MM.1S (cell line): ENCODE measurements at regions not wholly inside any gene's neighbourhood (a gene's known extent, or its start where the extent isn't known, plus 50 kb on each side); places are given as distances from the start of the nearest gene placed in this dataset.

Experiments used
- DNase-seq: peaks from one replicate; pipeline ENCODE4 v3.0.0-alpha.2; 2015
- H2AFZ ChIP-seq: fragments of 300-600 bp; sonication (generic); 2 replicates; pipeline ENCODE4 v1.6.0; 2016; ENCODE audit warnings: antibody characterized with exemption, low read length
- H3F3A ChIP-seq: fragments of 300-600 bp; sonication (generic); 2 replicates; pipeline ENCODE4 v1.6.1; 2016; ENCODE audit warnings: mild to moderate bottlenecking, antibody characterized with exemption, low read length, moderate library complexity, mixed read lengths; ENCODE audit not compliant: insufficient read depth
- H3K27ac ChIP-seq: fragments of 300-600 bp; sonication (generic); 2 replicates; pipeline ENCODE4 v1.5.1; 2016; ENCODE audit warnings: mild to moderate bottlenecking, low read length
- H3K27me3 ChIP-seq: fragments of 300-600 bp; sonication (generic); replicated peaks from 2 replicates; pipeline ENCODE4 v1.6.0; 2016; ENCODE audit warnings: low read length; ENCODE audit not compliant: insufficient read depth
- H3K36me3 ChIP-seq: fragments of 300-600 bp; sonication (generic); replicated peaks from 2 replicates; pipeline ENCODE4 v1.6.1; 2016; ENCODE audit warnings: mild to moderate bottlenecking, low read length, mixed read lengths; ENCODE audit not compliant: insufficient read depth
- H3K4me1 ChIP-seq: fragments of 300-600 bp; sonication (generic); 2 replicates; pipeline ENCODE4 v1.6.1; 2016; ENCODE audit warnings: low read length, mixed read lengths
- H3K4me2 ChIP-seq: fragments of 300-600 bp; sonication (generic); 2 replicates; pipeline ENCODE4 v1.6.0; 2016; ENCODE audit warnings: low read depth, low read length
- H3K4me3 ChIP-seq: fragments of 300-600 bp; sonication (generic); 2 replicates; pipeline ENCODE4 v1.5.1; 2016; ENCODE audit warnings: low read length, mixed read lengths
- H3K79me2 ChIP-seq: fragments of 300-600 bp; sonication (generic); 2 replicates; pipeline ENCODE4 v1.6.1; 2016; ENCODE audit warnings: mixed run types, low read length, mixed read lengths
- H3K9ac ChIP-seq: fragments of 300-600 bp; sonication (generic); 2 replicates; pipeline ENCODE4 v1.6.1; 2016; ENCODE audit warnings: low read length, mixed read lengths
- H3K9me2 ChIP-seq: fragments of 300-600 bp; sonication (generic); replicated peaks from 2 replicates; pipeline ENCODE4 v1.6.1; 2016; ENCODE audit warnings: mild to moderate bottlenecking, low read length, mixed read lengths; ENCODE audit not compliant: insufficient read depth
- H3K9me3 ChIP-seq: fragments of 300-600 bp; sonication (generic); replicated peaks from 2 replicates; pipeline ENCODE4 v1.6.1; 2016; ENCODE audit warnings: mild to moderate bottlenecking, low read length, mixed read lengths; ENCODE audit not compliant: insufficient read depth
- H4K20me1 ChIP-seq: fragments of 300-600 bp; sonication (generic); 2 replicates; pipeline ENCODE4 v1.6.1; 2016; ENCODE audit warnings: mild to moderate bottlenecking, low read length, moderate library complexity, mixed read lengths; ENCODE audit not compliant: insufficient read depth
- EZH2 ChIP-seq: fragments of 300-600 bp; sonication (generic); optimal IDR thresholded peaks from 2 replicates; pipeline ENCODE3; 2017; ENCODE audit warnings: low read depth, mild to moderate bottlenecking, antibody characterized with exemption, low read length, mixed read lengths
- EZH2phosphoT487 ChIP-seq: fragments of 300-600 bp; sonication (generic); IDR thresholded peaks from 2 replicates; pipeline ENCODE4 v1.6.1; 2018; ENCODE audit warnings: antibody characterized with exemption, low read length
- TF ChIP-seq, protein P1 (sequence below): fragments of 300-600 bp; sonication (generic); IDR thresholded peaks from 2 replicates; pipeline ENCODE4 v1.5.1; 2016; ENCODE audit warnings: antibody characterized with exemption, low read length, mixed read lengths

DNA sequence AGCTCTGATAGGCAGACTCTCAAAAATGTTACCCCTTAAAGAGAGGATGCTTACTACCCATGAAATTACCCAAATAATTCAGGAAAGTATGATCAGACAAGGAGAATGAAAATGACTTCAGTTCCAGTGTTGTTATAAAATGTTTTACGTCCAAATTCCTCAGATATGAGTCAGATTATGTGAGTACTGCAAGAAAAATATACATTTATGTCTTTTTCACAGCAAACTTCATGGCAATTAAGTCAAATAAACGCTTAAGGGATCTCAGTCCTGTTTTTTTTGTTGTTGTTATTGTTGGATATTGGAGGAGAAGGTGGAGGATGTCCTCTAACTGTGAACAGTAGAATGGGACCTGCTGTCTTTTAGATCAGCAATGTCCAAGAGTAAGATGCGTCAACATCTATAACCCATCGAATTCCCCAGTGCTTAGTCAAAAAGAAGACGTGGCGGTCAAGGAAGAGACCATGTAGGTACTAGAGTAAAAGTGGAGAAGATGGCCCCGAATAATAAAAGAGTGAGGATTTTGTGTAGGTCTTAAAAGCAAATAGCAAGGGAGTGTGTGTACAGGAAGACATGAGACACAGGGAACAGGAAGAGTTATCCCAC lies 215.4 kb upstream of the IRS2 start:
- Histone ChIP-seq H3K36me3 (no peaks in the 10 kb centered on the region), H3K79me2 (no peaks in the 10 kb centered on the region), H3K4me1 (no peaks in the 10 kb centered on the region), H3K27me3 (no peaks in the 10 kb centered on the region), H2AFZ (no peak overlapping the region), H3K4me2 (no peak overlapping the region), H3K4me3 (no peak overlapping the region), H3F3A (no peaks in the 10 kb centered on the region), H3K27ac (no peak overlapping the region), H3K9me3 (no peaks in the 10 kb centered on the region), H3K9ac (no peak overlapping the region), H4K20me1 (no peaks in the 10 kb centered on the region), H3K9me2 (no peaks in the 10 kb centered on the region)
- TF ChIP-seq EZH2phosphoT487 (no peak), EZH2 (no peak)
- TF ChIP-seq, protein P1, sequence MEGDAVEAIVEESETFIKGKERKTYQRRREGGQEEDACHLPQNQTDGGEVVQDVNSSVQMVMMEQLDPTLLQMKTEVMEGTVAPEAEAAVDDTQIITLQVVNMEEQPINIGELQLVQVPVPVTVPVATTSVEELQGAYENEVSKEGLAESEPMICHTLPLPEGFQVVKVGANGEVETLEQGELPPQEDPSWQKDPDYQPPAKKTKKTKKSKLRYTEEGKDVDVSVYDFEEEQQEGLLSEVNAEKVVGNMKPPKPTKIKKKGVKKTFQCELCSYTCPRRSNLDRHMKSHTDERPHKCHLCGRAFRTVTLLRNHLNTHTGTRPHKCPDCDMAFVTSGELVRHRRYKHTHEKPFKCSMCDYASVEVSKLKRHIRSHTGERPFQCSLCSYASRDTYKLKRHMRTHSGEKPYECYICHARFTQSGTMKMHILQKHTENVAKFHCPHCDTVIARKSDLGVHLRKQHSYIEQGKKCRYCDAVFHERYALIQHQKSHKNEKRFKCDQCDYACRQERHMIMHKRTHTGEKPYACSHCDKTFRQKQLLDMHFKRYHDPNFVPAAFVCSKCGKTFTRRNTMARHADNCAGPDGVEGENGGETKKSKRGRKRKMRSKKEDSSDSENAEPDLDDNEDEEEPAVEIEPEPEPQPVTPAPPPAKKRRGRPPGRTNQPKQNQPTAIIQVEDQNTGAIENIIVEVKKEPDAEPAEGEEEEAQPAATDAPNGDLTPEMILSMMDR: no peak
- DNase-seq: no peak

DNA sequence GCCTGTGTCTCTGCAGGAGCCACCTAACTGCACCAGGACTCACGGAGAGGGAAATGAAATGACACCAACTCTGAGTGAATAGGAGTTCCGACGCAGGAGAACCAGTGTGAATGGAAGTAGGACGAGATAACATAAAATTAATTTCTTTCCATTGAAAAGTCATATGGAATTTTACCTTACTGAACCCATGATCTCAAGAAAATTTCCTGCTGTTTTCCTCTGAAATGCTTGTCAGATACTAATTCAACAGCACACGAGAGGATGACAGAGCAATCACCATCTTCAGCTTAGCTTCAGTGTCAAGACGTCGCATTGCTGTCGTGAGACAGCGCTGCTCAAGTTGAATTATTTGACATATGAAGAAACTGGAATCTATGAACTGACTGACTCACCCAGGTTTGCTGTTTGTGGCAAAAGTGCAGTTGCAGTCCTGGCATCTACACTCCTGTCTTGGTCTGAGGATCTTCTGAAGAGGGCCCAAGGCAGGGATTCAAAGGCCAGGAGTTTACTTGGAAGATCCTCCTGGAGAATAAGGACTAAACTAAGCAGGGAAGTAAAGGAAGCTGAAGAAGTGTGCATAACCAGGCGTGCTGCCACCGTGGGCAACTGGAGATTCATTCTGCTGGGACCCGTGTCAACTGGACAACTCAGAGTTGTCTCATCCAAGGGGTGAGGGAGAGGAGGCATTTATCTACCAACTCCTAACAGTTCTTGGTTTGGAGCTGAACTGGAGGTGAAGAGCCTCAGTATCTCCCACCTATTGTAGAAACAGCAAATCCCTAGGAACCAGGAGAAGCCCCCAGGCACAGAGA lies 214.4 kb upstream of the IRS2 start:
- no peak for TF ChIP-seq EZH2
- TF ChIP-seq EZH2phosphoT487: no peak
- TF ChIP-seq, protein P1: no peak

DNA sequence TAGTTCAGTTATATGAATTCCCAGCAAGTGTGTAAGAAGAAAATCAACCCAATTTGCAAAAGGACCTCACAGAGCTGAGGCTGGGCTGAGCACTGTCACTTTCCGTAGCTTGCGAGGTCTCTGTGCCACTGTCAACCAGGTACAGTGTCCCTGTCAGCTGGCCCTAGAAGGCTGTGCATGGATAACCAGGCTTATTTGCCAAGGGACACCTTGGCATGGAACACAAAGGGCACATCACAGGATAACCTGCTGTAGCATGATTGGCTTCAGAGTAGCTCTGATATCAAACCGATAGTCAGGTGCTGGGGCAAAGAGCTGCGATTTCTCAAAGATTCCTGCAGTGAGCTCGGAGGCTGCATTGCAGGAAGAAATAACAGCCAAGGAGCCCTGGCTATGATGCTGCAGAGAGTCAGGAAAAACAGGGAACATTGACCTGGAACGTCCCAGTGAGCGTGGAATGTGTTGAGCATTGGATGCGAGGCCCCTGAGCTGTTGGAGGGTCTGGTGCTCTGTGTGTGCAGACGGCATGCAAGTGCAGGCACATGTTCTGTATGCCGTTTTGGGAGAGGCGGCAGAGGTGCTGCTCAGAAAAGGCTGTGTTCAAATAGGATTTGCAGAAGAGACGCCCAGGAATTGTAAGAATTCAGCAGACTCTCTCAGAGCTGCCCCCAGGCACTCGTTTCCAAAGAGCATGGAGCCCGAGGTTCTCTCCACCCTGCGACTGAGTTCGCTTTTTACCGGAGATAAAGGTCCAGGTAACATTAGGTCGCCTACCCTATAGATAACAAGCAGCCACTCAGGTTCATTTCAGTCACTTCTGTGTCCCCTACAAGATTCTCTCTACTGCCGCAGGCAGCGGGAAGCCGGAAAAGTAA lies 213.5 kb upstream of the IRS2 start:
- no peak for DNase-seq
- no peaks in the 10 kb centered on the region for H3K36me3 ChIP-seq
- H3K27me3 ChIP-seq: no peaks in the 10 kb centered on the region
- H3K27ac ChIP-seq: no peak overlapping the region
- H3K4me1 ChIP-seq: no peaks in the 10 kb centered on the region
- no peak overlapping the region for H3K4me3 ChIP-seq
- H3K79me2 ChIP-seq: no peaks in the 10 kb centered on the region
- no peaks in the 10 kb centered on the region for H4K20me1 ChIP-seq
- TF ChIP-seq, protein P1: no peak
- TF ChIP-seq EZH2: no peak
- TF ChIP-seq EZH2phosphoT487: no peak
- H3K9me2 ChIP-seq: no peaks in the 10 kb centered on the region
- H3K9ac ChIP-seq: no peak overlapping the region
- no peaks in the 10 kb centered on the region for H3F3A ChIP-seq
- H2AFZ ChIP-seq: no peak overlapping the region
- H3K4me2 ChIP-seq: no peak overlapping the region
- no peaks in the 10 kb centered on the region for H3K9me3 ChIP-seq

More for the DNA sequence above, 214.4 kb upstream of the IRS2 start:
- no peak overlapping the region for H3K4me3 ChIP-seq
- H3K9ac ChIP-seq: no peak overlapping the region
- no peaks in the 10 kb centered on the region for H3K36me3 ChIP-seq
- no peaks in the 10 kb centered on the region for H3K79me2 ChIP-seq
- H4K20me1 ChIP-seq: no peaks in the 10 kb centered on the region
- H2AFZ ChIP-seq: no peak overlapping the region
- no peak overlapping the region for H3K27ac ChIP-seq
- no peak overlapping the region for H3K4me2 ChIP-seq
- DNase-seq: no peak
- H3K9me3 ChIP-seq: no peaks in the 10 kb centered on the region
- H3K4me1 ChIP-seq: no peaks in the 10 kb centered on the region
- H3K9me2 ChIP-seq: no peaks in the 10 kb centered on the region
- no peaks in the 10 kb centered on the region for H3K27me3 ChIP-seq
- no peaks in the 10 kb centered on the region for H3F3A ChIP-seq
